Psoas muscle (tissue), 7 donors: ENCODE measurements at regions not wholly inside any gene's neighbourhood (a gene's known extent, or its start where the extent isn't known, plus 50 kb on each side); places are given as distances from the start of the nearest gene placed in this dataset.

Experiments
- ATAC-seq, 4 donors: fragments of 200-7000 bp; cut with Tn5 transposase; one replicate each; pipeline ENCODE4 v1.9.1; 2020; ENCODE audit warnings: moderate library complexity in 3 of 4, mild to moderate bottlenecking in 2 of 4
- DNase-seq, 2 donors: peaks; one replicate each; pipeline ENCODE4 v3.0.0-alpha.2; 2020
- H3K27ac ChIP-seq: fragments of 200-600 bp; one replicate; pipeline ENCODE4 v1.8.0; 2022
- H3K27me3 ChIP-seq, 3 donors: fragments of 200-600 bp in 1 of 3; one replicate each; pipeline versions ENCODE4 v1.6.1 to v1.8.0; 2013 to 2022; ENCODE audit warnings: low read length in 2 of 3, mild to moderate bottlenecking in 2 of 3, moderate library complexity in 1 of 3; ENCODE audit not compliant: insufficient read depth in 3 of 3
- H3K36me3 ChIP-seq, 2 donors: fragments of 200-600 bp in 1 of 2; one replicate each; pipeline versions ENCODE4 v1.6.1 to v1.8.0; 2013 to 2022; ENCODE audit warnings: low read depth in 1 of 2, mild to moderate bottlenecking in 1 of 2, moderate library complexity in 1 of 2; ENCODE audit not compliant: insufficient read depth in 1 of 2
- H3K4me1 ChIP-seq: fragments of 200-600 bp; one replicate; pipeline ENCODE4 v1.8.0; 2022
- H3K4me3 ChIP-seq: fragments of 200-600 bp; one replicate; pipeline ENCODE4 v1.8.0; 2022; ENCODE audit warnings: mild to moderate bottlenecking
- H3K9me3 ChIP-seq: fragments of 200-600 bp; one replicate; pipeline ENCODE4 v1.8.0; 2022
- WGBS, 3 donors: extraction: QIAGEN DNeasy Blood & Tissue Kit; methylation state at CpG; one replicate each; pipeline versions ENCODE4 v1.1.6 to v1.1.7; 2013; 5-methylcytosine and 5-hydroxymethylcytosine counted together
- intact Hi-C, 2 donors: fragments of 100-400 bp; cut with DNase I; formaldehyde crosslinking; loops; one replicate each; pipeline versions ENCODE4 v1.11.0 to v1.14.2; 2022
- TF ChIP-seq, protein P1 (sequence below): fragments of 200-600 bp; IDR thresholded peaks from one replicate; pipeline ENCODE4 v1.8.0; 2022; ENCODE audit warnings: antibody characterized with exemption
- donor health status: healthy with polysubstance abuse.
- donor health status: DM: no; HTN: no; CAD: no; lungs with moderate emphysema.
- donor health status: Bipolar disorder and iron deficiency.
- donor health status: healthy.
- donor health status: DM: yes; HTN: yes; CAD: no.
- donor health status: DM: no; HTN: no; CAD: no.
- donor health status: DM: yes; HTN: yes; CAD: no.

DNA sequence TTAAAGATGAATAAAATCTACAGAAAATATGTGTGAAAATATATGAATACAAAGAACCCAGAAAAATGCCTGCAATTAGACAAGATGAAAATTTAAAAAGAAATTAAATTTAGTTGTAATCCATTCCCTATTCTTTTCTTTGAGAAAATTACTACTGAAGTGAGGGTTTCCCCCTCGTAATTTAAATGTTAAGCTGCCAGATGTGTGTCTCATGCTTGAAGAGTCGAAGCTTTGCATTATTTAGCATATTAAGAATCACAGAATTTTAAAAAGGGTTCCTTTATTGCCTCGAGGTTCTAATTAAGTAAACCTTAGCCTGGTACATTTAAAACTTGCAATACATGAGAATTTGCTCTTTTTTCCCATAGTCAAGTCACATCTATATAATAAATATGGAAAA, 630.1 kb downstream of the TFAP2A start:
- ATAC-seq (no peak), DNase-seq (no peak)
- Histone ChIP-seq H3K4me3 (no peak overlapping the region), H3K27me3 (no peaks in the 10 kb centered on the region), H3K4me1 (no peaks in the 10 kb centered on the region), H3K27ac (no peak overlapping the region), H3K9me3 (no peaks in the 10 kb centered on the region), H3K36me3 (no peaks in the 10 kb centered on the region)
- intact Hi-C loops, result no loop called here
- TF ChIP-seq, protein P1, sequence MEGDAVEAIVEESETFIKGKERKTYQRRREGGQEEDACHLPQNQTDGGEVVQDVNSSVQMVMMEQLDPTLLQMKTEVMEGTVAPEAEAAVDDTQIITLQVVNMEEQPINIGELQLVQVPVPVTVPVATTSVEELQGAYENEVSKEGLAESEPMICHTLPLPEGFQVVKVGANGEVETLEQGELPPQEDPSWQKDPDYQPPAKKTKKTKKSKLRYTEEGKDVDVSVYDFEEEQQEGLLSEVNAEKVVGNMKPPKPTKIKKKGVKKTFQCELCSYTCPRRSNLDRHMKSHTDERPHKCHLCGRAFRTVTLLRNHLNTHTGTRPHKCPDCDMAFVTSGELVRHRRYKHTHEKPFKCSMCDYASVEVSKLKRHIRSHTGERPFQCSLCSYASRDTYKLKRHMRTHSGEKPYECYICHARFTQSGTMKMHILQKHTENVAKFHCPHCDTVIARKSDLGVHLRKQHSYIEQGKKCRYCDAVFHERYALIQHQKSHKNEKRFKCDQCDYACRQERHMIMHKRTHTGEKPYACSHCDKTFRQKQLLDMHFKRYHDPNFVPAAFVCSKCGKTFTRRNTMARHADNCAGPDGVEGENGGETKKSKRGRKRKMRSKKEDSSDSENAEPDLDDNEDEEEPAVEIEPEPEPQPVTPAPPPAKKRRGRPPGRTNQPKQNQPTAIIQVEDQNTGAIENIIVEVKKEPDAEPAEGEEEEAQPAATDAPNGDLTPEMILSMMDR, result no peak
- 40 to 65% (median 59%) methylated on average over 3 of the region's 3 CpGs for WGBS, 3 donors

- WGBS, 3 donors, result 53 to 68% (median 56%) methylated on average over 6 of the region's 6 CpGs
- DNase-seq (no peak), ATAC-seq (no peak)
- Histone ChIP-seq H3K4me3 (no peak overlapping the region), H3K27ac (no peak overlapping the region), H3K27me3 (no peaks in the 10 kb centered on the region), H3K4me1 (no peaks in the 10 kb centered on the region), H3K36me3 (no peaks in the 10 kb centered on the region), H3K9me3 (no peaks in the 10 kb centered on the region)
- TF ChIP-seq, protein P1, result no peak
- intact Hi-C loops, result no loop called here
These were observed 631.3 kb downstream of the TFAP2A start for GRCh38 chr6:9783567-9783966.

DNA sequence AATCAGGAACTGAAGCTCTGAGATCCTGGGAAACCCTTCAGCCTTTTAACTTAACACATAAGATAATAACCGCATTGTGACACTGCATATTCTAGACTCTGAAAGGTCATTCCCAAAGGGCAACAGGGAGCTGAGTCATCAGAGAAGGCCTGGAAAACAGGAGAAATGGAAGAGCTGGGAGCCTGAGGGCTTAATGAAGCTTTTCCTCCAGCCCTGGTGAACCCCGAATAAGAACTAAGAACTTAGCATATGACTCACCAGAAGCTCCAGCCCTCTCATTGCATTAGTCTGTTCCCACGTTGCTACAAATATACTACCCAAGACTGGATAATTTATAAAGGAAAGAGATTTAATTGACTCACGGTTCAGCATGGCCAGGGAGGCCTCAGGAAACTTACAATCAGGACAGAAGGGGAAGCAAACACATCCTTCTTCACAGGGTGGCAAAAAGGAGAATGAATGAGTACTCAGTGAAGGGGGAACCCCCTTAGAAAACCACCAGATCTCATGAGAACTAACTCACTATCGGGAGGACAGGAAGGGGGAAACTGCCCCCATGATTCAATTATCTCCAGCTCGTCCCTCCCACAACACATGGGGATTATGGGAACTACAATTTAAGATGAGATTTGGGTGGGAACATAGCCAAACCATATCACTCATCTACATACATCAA, 648.5 kb downstream of the TFAP2A start:
- Histone ChIP-seq H3K4me1 (no peaks in the 10 kb centered on the region), H3K27ac (no peak overlapping the region), H3K27me3 (no peaks in the 10 kb centered on the region), H3K4me3 (no peak overlapping the region), H3K9me3 (no peaks in the 10 kb centered on the region), H3K36me3 (no peaks in the 10 kb centered on the region)
- DNase-seq, result no peak
- no peak for ATAC-seq
- 57 to 64% (median 62%) methylated on average over 6 of the region's 6 CpGs for WGBS, 3 donors
- intact Hi-C loops, result no loop called here
- TF ChIP-seq, protein P1, result no peak

- H3K36me3 ChIP-seq, result no peaks in the 10 kb centered on the region
- intact Hi-C loops, result no loop called here
- H3K4me3 ChIP-seq, result no peak overlapping the region
- no peak for ATAC-seq
- H3K27ac ChIP-seq, result no peak overlapping the region
- no peaks in the 10 kb centered on the region for H3K9me3 ChIP-seq
- no peaks in the 10 kb centered on the region for H3K27me3 ChIP-seq
- WGBS, 3 donors, result 72 to 74% (median 73%) methylated on average over 4 of the region's 4 CpGs
- TF ChIP-seq, protein P1, result no peak
- DNase-seq, result no peak
- no peaks in the 10 kb centered on the region for H3K4me1 ChIP-seq
These were observed 653.7 kb downstream of the TFAP2A start for GRCh38 chr6:9761220-9761619.

DNA sequence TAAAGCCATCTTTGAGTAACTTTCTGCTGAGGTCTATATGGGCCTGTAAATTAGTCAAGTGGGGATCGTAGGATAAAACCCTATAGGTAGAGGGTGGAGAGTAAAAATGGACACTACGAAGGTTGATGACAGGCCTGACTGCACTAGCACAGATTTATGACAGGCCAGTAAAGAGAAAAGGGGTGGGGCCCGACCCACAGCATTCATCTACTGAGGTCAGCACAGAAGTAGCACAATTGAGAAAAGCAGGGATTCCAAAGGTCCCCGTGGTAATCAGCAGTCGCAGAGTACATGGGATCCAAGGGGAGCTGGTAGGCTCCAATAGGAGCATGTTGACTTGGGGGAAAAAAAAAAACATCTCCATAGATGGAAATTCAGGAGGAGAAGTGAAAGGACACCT, 660.4 kb downstream of the TFAP2A start:
- Histone ChIP-seq H3K27ac (no peak overlapping the region), H3K36me3 (no peaks in the 10 kb centered on the region), H3K9me3 (no peaks in the 10 kb centered on the region), H3K4me1 (no peaks in the 10 kb centered on the region), H3K4me3 (no peak overlapping the region), H3K27me3 (no peaks in the 10 kb centered on the region)
- ATAC-seq (no peak), DNase-seq (no peak)
- intact Hi-C loops, result no loop called here
- TF ChIP-seq, protein P1, result no peak
- 64 to 75% (median 70%) methylated on average over 5 of the region's 5 CpGs for WGBS, 3 donors
